ENCODE measurements at regions not wholly inside any gene's neighbourhood (a gene's known extent, or its start where the extent isn't known, plus 50 kb on each side); places are given as distances from the start of the nearest gene placed in this dataset.

- TF ChIP-seq POLR2A (IDR thresholded peaks at IDR 0.05): no peak
- TF ChIP-seq CTCF (IDR thresholded peaks at IDR 0.05): no peak
These were observed 140.1 kb upstream of the TSPAN8 start for GRCh38 chr12:71297930-71298329.
